ENCODE measurements at regions not wholly inside any gene's neighbourhood (a gene's known extent, or its start where the extent isn't known, plus 50 kb on each side); places are given as distances from the start of the nearest gene placed in this dataset.

GRCh38 chr1:234892642-234893041, 236.0 kb downstream of the TOMM20 start:
- BruUV-seq (replicated peaks): no TSS peak
- Histone ChIP-seq H3K4me3 (no peak overlapping the region), H4K20me1 (replicated peaks; ENCODE audit: control insufficient read depth, insufficient read depth, low read length) (no peaks in the 10 kb centered on the region), H3K9ac (ENCODE audit: insufficient read depth in 1 of 2, low read depth in 2 of 2, low read length in 2 of 2) (peak overlapping the region in 1 of 2 experiments; percentile 39; a peak in 1 of 4 replicates), H3K9me1 (ENCODE audit: control insufficient read depth, insufficient read depth, low read length) (no peaks in the 10 kb centered on the region), H3K4me1 (replicated peaks in 1 of 2; ENCODE audit: control insufficient read depth in 2 of 2, insufficient read depth in 2 of 2, low read length in 2 of 2) (peaks cover 8 to 33% of the 10 kb centered on the region in 2 experiments; a peak in 4 of 5 replicates), H2AFZ (ENCODE audit: low read depth, low read length) (0 out of 2 replicates have a peak overlapping the region, but pooled peaks have one; percentile 3), H3K9me3 (replicated peaks; ENCODE audit: control insufficient read depth, insufficient read depth, low read depth, low read length) (no peaks in the 10 kb centered on the region), H3K79me2 (ENCODE audit: control insufficient read depth, insufficient read depth, low read length) (no peaks in the 10 kb centered on the region), H3K36me3 (ENCODE audit: control insufficient read depth, insufficient read depth, low read length) (no peaks in the 10 kb centered on the region), H3K4me2 (ENCODE audit: insufficient read depth, low read length) (no peak overlapping the region), H3K27me3 (ENCODE audit: control insufficient read depth in 2 of 2, insufficient read depth in 2 of 2, low read length in 2 of 2) (no peaks in the 10 kb centered on the region; a peak in 1 of 5 replicates), H3K27ac (ENCODE audit: extremely low read depth, low read depth, low read length) (no peak overlapping the region)
- CTCF ChIA-PET (ENCODE audit: low intra/inter-chr PET ratio): interaction anchor here (0.6 kb wide), 1 partner anchor 397 kb away, joined by 3 read pairs; no protein-coding TSS in a partner anchor
- ATAC-seq: no peak; the same call in 2 of the 3 replicates
- no peak for DNase-seq (ENCODE audit: extremely low read depth in 1 of 4, low spot score in 3 of 4)
- in situ Hi-C loops (cut with MboI): no loop called here
- WGBS (ENCODE audit: insufficient coverage, low coverage, missing lambda C conversion rate): 92% methylated on average over 4 of the region's 4 CpGs
- POLR2A ChIA-PET: interaction anchor here (0.6 to 1.6 kb wide), 5 partner anchors 10 to 281 kb away, joined by 3 to 5 read pairs (median 3); no protein-coding TSS in a partner anchor
- intact Hi-C loops (cut with micrococcal nuclease): no loop called here
- TF ChIP-seq DMBX1 (CRISPR knock-in tag; IDR thresholded peaks at IDR 0.05; ENCODE audit: borderline replicate concordance): peak; percentile 43; the same call in 1 of the 2 replicates
- 0 out of 2 replicates have a peak, but pooled peaks have one; percentile 0 for TF ChIP-seq ESRRA (IDR thresholded peaks at IDR 0.05; ENCODE audit: borderline replicate concordance, low read depth)
- no peak for TF ChIP-seq ZSCAN32 (CRISPR knock-in tag; IDR thresholded peaks at IDR 0.05)
- FAIRE-seq: no peak

DNA sequence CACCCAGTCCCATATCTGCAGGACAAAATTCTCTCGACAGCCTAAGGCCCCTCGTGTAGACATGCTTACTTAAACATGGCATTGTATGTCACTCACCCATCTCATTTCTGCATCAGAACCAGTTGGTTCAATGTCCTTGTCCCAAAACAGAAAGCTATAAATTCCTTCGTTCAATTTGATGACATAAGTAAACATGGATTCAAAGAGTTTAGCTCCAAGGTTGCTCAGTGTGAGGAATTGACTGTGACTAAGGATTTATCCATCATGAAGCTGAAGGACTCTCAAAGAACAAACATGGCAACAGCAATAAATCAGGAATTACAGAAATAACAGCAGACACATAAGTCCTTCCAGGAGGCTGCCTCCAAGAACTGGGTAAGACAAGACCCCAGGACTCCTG, 237.2 kb downstream of the TOMM20 start:
- intact Hi-C loops (cut with micrococcal nuclease) (no loop called here), in situ Hi-C loops (cut with MboI) (no loop called here)
- ChIA-PET POLR2A (interaction anchor here (0.7 to 1.8 kb wide), 10 partner anchors 9 to 63 kb away, joined by 3 to 6 read pairs (median 4); no protein-coding TSS in a partner anchor), CTCF (ENCODE audit: low intra/inter-chr PET ratio) (no interaction called here)
- H3K9me1 ChIP-seq (ENCODE audit: control insufficient read depth, insufficient read depth, low read length): no peaks in the 10 kb centered on the region
- no peaks in the 10 kb centered on the region for H3K36me3 ChIP-seq (ENCODE audit: control insufficient read depth, insufficient read depth, low read length)
- TF ChIP-seq MEIS2 (IDR thresholded peaks at IDR 0.05; ENCODE audit: partially characterized antibody) (peak; percentile 48), SMARCC2 (IDR thresholded peaks at IDR 0.05; ENCODE audit: low read depth) (no peak)
- TF ChIP-seq, protein P1, sequence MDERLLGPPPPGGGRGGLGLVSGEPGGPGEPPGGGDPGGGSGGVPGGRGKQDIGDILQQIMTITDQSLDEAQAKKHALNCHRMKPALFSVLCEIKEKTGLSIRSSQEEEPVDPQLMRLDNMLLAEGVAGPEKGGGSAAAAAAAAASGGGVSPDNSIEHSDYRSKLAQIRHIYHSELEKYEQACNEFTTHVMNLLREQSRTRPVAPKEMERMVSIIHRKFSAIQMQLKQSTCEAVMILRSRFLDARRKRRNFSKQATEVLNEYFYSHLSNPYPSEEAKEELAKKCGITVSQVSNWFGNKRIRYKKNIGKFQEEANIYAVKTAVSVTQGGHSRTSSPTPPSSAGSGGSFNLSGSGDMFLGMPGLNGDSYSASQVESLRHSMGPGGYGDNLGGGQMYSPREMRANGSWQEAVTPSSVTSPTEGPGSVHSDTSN (CRISPR knock-in tag; IDR thresholded peaks at IDR 0.05; ENCODE audit: low read depth): no peak
- TF ChIP-seq, protein P1 (tag; conservative IDR thresholded peaks at IDR 0.05; ENCODE audit: low read depth): peak; percentile 44
- H3K4me1 ChIP-seq (replicated peaks in 1 of 2; ENCODE audit: control insufficient read depth in 2 of 2, insufficient read depth in 2 of 2, low read length in 2 of 2): peaks cover 8 to 39% of the 10 kb centered on the region in 2 experiments; a peak in 4 of 5 replicates
- FAIRE-seq: no peak
- no TSS peak for BruUV-seq (replicated peaks)
- no peaks in the 10 kb centered on the region for H3K79me2 ChIP-seq (ENCODE audit: control insufficient read depth, insufficient read depth, low read length)
- no peaks in the 10 kb centered on the region for H4K20me1 ChIP-seq (replicated peaks; ENCODE audit: control insufficient read depth, insufficient read depth, low read length)
- WGBS (ENCODE audit: insufficient coverage, low coverage, missing lambda C conversion rate): 18% methylated on average over 3 of the region's 3 CpGs
- peak overlapping the region in 1 of 2 experiments; percentile 66; a peak in 1 of 4 replicates for H3K9ac ChIP-seq (ENCODE audit: insufficient read depth in 1 of 2, low read depth in 2 of 2, low read length in 2 of 2)
- no peaks in the 10 kb centered on the region; a peak in 1 of 5 replicates for H3K27me3 ChIP-seq (ENCODE audit: control insufficient read depth in 2 of 2, insufficient read depth in 2 of 2, low read length in 2 of 2)
- no peak for DNase-seq (ENCODE audit: extremely low read depth in 1 of 4, low spot score in 3 of 4)
- H3K9me3 ChIP-seq (replicated peaks; ENCODE audit: control insufficient read depth, insufficient read depth, low read depth, low read length): no peaks in the 10 kb centered on the region
- H3K4me2 ChIP-seq (ENCODE audit: insufficient read depth, low read length): no peak overlapping the region
- no peak overlapping the region for H3K27ac ChIP-seq (ENCODE audit: extremely low read depth, low read depth, low read length)
- no peak overlapping the region for H3K4me3 ChIP-seq
- peak overlapping the region; percentile 34; the same call in 1 of the 2 replicates for H2AFZ ChIP-seq (ENCODE audit: low read depth, low read length)
- no peak for ATAC-seq

All from K562 (cell line).